ENCODE measurements at regions not wholly inside any gene's neighbourhood (a gene's known extent, or its start where the extent isn't known, plus 50 kb on each side); places are given as distances from the start of the nearest gene placed in this dataset.
A peak's percentile ranks its signal among the peaks of the same experiment; 100 is the strongest.

- Histone ChIP-seq H3K4me1 (ENCODE audit: control insufficient read depth in 2 of 3, insufficient read depth in 2 of 3, low read depth in 1 of 3, low read length in 3 of 3) (no peaks in the 10 kb centered on the region), H3K9me3 (ENCODE audit: control insufficient read depth in 2 of 3, insufficient read depth in 1 of 3, low read length in 3 of 3) (no peaks in the 10 kb centered on the region), H3K36me3 (ENCODE audit: control insufficient read depth in 2 of 3, insufficient read depth in 3 of 3, low read length in 3 of 3) (no peaks in the 10 kb centered on the region), H3K27ac (ENCODE audit: low read depth in 2 of 2, low read length in 2 of 2) (no peak overlapping the region), H3K9ac (ENCODE audit: low read length in 3 of 3) (no peak overlapping the region), H3K4me3 (ENCODE audit: low read length in 3 of 3) (no peak overlapping the region), H3K27me3 (ENCODE audit: control insufficient read depth, insufficient read depth, low read length) (no peaks in the 10 kb centered on the region)
- DNase-seq, result no peak
- no peak for TF ChIP-seq CTCF (IDR thresholded peaks at IDR 0.05; ENCODE audit: borderline replicate concordance, extremely low read depth, insufficient read depth)
- intact Hi-C loops (cut with DNase I), result no loop called here
- FAIRE-seq, result peak; percentile 25
These were observed 271.5 kb upstream of the C1orf87 start for GRCh38 chr1:60345049-60345448.

- H3K9ac ChIP-seq (ENCODE audit: low read length in 3 of 3), result no peak overlapping the region
- no peak overlapping the region for H3K27ac ChIP-seq (ENCODE audit: low read depth in 2 of 2, low read length in 2 of 2)
- intact Hi-C loops (cut with DNase I), result no loop called here
- no peaks in the 10 kb centered on the region for H3K27me3 ChIP-seq (ENCODE audit: control insufficient read depth, insufficient read depth, low read length)
- H3K4me1 ChIP-seq (ENCODE audit: control insufficient read depth in 2 of 3, insufficient read depth in 2 of 3, low read depth in 1 of 3, low read length in 3 of 3), result no peaks in the 10 kb centered on the region
- DNase-seq (no peak), FAIRE-seq (no peak)
- TF ChIP-seq CTCF (IDR thresholded peaks at IDR 0.05; ENCODE audit: borderline replicate concordance, extremely low read depth, insufficient read depth), result no peak
- no peaks in the 10 kb centered on the region for H3K36me3 ChIP-seq (ENCODE audit: control insufficient read depth in 2 of 3, insufficient read depth in 3 of 3, low read length in 3 of 3)
- H3K9me3 ChIP-seq (ENCODE audit: control insufficient read depth in 2 of 3, insufficient read depth in 1 of 3, low read length in 3 of 3), result no peaks in the 10 kb centered on the region
- H3K4me3 ChIP-seq (ENCODE audit: low read length in 3 of 3), result no peak overlapping the region
These were observed 270.2 kb upstream of the C1orf87 start for GRCh38 chr1:60343736-60344135.

- DNase-seq (no peak), FAIRE-seq (no peak)
- Histone ChIP-seq H3K4me3 (ENCODE audit: low read length in 3 of 3) (no peak overlapping the region), H3K4me1 (ENCODE audit: control insufficient read depth in 2 of 3, insufficient read depth in 2 of 3, low read depth in 1 of 3, low read length in 3 of 3) (no peaks in the 10 kb centered on the region), H3K9ac (ENCODE audit: low read length in 3 of 3) (no peak overlapping the region), H3K27ac (ENCODE audit: low read depth in 2 of 2, low read length in 2 of 2) (no peak overlapping the region), H3K9me3 (ENCODE audit: control insufficient read depth in 2 of 3, insufficient read depth in 1 of 3, low read length in 3 of 3) (no peaks in the 10 kb centered on the region), H3K36me3 (ENCODE audit: control insufficient read depth in 2 of 3, insufficient read depth in 3 of 3, low read length in 3 of 3) (no peaks in the 10 kb centered on the region), H3K27me3 (ENCODE audit: control insufficient read depth, insufficient read depth, low read length) (no peaks in the 10 kb centered on the region)
- TF ChIP-seq CTCF (IDR thresholded peaks at IDR 0.05; ENCODE audit: borderline replicate concordance, extremely low read depth, insufficient read depth), result no peak
- intact Hi-C loops (cut with DNase I), result no loop called here
These were observed 269.0 kb upstream of the C1orf87 start for GRCh38 chr1:60342569-60342968.

GRCh38 chr1:60341274-60341673 lies 267.7 kb upstream of the C1orf87 start:
- no peak for DNase-seq
- FAIRE-seq, result no peak
- Histone ChIP-seq H3K27me3 (ENCODE audit: control insufficient read depth, insufficient read depth, low read length) (no peaks in the 10 kb centered on the region), H3K36me3 (ENCODE audit: control insufficient read depth in 2 of 3, insufficient read depth in 3 of 3, low read length in 3 of 3) (no peaks in the 10 kb centered on the region), H3K4me3 (ENCODE audit: low read length in 3 of 3) (no peak overlapping the region), H3K27ac (ENCODE audit: low read depth in 2 of 2, low read length in 2 of 2) (no peak overlapping the region), H3K4me1 (ENCODE audit: control insufficient read depth in 2 of 3, insufficient read depth in 2 of 3, low read depth in 1 of 3, low read length in 3 of 3) (no peaks in the 10 kb centered on the region), H3K9ac (ENCODE audit: low read length in 3 of 3) (no peak overlapping the region), H3K9me3 (ENCODE audit: control insufficient read depth in 2 of 3, insufficient read depth in 1 of 3, low read length in 3 of 3) (no peaks in the 10 kb centered on the region)
- TF ChIP-seq CTCF (IDR thresholded peaks at IDR 0.05; ENCODE audit: borderline replicate concordance, extremely low read depth, insufficient read depth), result no peak
- intact Hi-C loops (cut with DNase I), result no loop called here
